ENCODE measurements at regions not wholly inside any gene's neighbourhood (a gene's known extent, or its start where the extent isn't known, plus 50 kb on each side); places are given as distances from the start of the nearest gene placed in this dataset.
A peak's percentile ranks its signal among the peaks of the same experiment; 100 is the strongest.
"Not testable (repeated sequence)": the region's sequence is repeated elsewhere in the genome, so short reads cannot be mapped to it uniquely, and the experiment has no call there.

- peak; percentile 4 for DNase-seq (ENCODE audit: low read depth)
These were observed 87.2 kb upstream of the NAV2 start for GRCh38 chr11:19625438-19625837.

- DNase-seq (ENCODE audit: low read depth): no peak
These were observed 94.7 kb upstream of the NAV2 start for GRCh38 chr11:19617696-19618523.

GRCh38 chr11:19615341-19616183 lies 97.1 kb upstream of the NAV2 start:
- DNase-seq (ENCODE audit: low read depth): peak; percentile 50

GRCh38 chr11:19614370-19614940 lies 98.2 kb upstream of the NAV2 start:
- DNase-seq (ENCODE audit: low read depth): peak; percentile 31

- not testable (repeated sequence) for DNase-seq (ENCODE audit: low read depth)
These were observed 100.6 kb upstream of the NAV2 start for GRCh38 chr11:19612025-19612424.

GRCh38 chr11:19607656-19608360 lies 104.8 kb upstream of the NAV2 start:
- DNase-seq (ENCODE audit: low read depth): no peak

GRCh38 chr11:19606856-19607655 lies 105.6 kb upstream of the NAV2 start:
- no peak for DNase-seq (ENCODE audit: low read depth)

GRCh38 chr11:19605520-19606371 lies 106.9 kb upstream of the NAV2 start:
- DNase-seq (ENCODE audit: low read depth): no peak

GRCh38 chr11:19604679-19605375 lies 107.8 kb upstream of the NAV2 start:
- no peak for DNase-seq (ENCODE audit: low read depth)

GRCh38 chr11:19603771-19604170 lies 108.9 kb upstream of the NAV2 start:
- no peak for DNase-seq (ENCODE audit: low read depth)

GRCh38 chr11:19602891-19603290 lies 109.7 kb upstream of the NAV2 start:
- peak; percentile 18 for DNase-seq (ENCODE audit: low read depth)

GRCh38 chr11:19602406-19602805 lies 110.2 kb upstream of the NAV2 start:
- DNase-seq (ENCODE audit: low read depth): no peak

- no peak for DNase-seq (ENCODE audit: low read depth)
These were observed 111.4 kb upstream of the NAV2 start for GRCh38 chr11:19601235-19601634.

- no peak for DNase-seq (ENCODE audit: low read depth)
These were observed 113.0 kb upstream of the NAV2 start for GRCh38 chr11:19599681-19600080.

GRCh38 chr11:19598876-19599486 lies 113.7 kb upstream of the NAV2 start:
- no peak for DNase-seq (ENCODE audit: low read depth)

- peak; percentile 44 for DNase-seq (ENCODE audit: low read depth)
These were observed 114.2 kb upstream of the NAV2 start for GRCh38 chr11:19598456-19598855.

GRCh38 chr11:19597876-19598275 lies 114.8 kb upstream of the NAV2 start:
- peak; percentile 82 for DNase-seq (ENCODE audit: low read depth)

- DNase-seq (ENCODE audit: low read depth): peak; percentile 93
These were observed 115.4 kb upstream of the NAV2 start for GRCh38 chr11:19597206-19597605.
